ENCODE measurements at regions not wholly inside any gene's neighbourhood (a gene's known extent, or its start where the extent isn't known, plus 50 kb on each side); places are given as distances from the start of the nearest gene placed in this dataset.
A peak's percentile ranks its signal among the peaks of the same experiment; 100 is the strongest.
"Not testable (repeated sequence)": the region's sequence is repeated elsewhere in the genome, so short reads cannot be mapped to it uniquely, and the experiment has no call there.

DNA sequence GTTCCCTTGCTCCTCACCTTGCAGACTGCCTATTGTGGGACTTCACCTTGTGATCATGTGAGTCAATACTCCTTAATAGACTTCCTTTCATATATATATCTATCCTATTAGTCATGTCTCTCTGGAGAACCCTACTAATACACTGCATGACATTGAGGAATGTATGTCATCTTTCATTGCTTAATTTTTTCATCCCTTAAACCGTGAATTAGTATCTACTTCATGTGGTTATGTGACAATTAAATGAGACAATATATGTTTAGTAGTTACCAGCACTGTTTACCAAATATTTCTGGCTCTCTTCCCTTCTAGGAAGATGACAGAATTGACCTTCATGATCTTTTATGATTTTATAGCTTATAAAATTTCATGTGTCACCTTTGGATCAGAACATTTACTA lies 759.5 kb downstream of the GRXCR1 start:
- DNase-seq: no peak

DNA sequence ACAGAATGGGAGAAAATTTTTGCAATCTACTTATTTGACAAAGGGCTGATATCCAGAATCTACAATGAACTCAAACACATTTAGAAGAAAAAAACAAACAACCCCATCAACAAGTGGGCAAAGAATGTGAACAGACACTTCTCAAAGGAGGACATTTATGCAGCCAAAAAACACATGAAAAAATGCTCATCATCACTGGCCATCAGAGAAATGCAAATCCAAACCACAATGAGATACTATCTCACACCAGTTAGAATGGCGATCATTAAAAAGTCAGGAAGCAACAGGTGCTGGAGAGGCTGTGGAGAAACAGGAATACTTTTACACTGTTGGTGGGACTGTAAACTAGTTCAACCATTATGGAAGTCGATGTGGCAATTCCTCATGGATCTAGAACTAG lies 767.0 kb downstream of the GRXCR1 start:
- not testable (repeated sequence) for DNase-seq

DNA sequence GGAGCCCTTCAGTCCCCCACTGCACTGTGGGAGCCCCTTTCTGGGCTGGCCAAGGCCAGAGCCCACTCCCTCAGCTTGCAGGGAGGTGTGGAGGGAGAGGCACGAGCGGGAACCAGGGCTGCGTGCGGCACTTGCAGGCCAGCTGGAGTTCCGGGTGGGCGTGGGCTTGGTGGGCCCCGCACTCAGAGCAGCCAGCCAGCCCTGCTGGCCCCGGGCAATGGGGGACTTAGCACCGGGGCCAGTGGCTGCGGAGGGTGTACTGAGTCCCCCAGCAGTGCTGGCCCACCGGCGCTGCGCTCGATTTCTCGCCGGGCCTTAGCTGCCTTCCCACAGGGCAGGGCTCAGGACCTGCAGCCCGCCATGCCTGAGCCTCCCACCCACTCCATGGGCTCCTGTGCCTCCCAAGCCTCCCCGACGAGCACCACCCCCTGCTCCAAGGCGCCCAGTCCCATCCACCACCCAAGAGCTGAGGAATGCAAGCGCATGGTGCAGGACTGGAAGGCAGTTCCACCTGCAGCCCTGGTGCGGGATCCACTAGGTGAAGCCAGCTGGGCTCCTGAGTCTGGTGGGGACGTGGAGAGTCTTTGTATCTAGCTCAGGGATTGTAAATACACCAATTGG lies 776.2 kb downstream of the KCTD8 start:
- not testable (repeated sequence) for DNase-seq

GRCh38 chr4:43680421-43680820 lies 768.2 kb downstream of the KCTD8 start:
- DNase-seq: no peak

- DNase-seq: no peak
These were observed 766.1 kb downstream of the KCTD8 start for GRCh38 chr4:43682551-43682950.

DNA sequence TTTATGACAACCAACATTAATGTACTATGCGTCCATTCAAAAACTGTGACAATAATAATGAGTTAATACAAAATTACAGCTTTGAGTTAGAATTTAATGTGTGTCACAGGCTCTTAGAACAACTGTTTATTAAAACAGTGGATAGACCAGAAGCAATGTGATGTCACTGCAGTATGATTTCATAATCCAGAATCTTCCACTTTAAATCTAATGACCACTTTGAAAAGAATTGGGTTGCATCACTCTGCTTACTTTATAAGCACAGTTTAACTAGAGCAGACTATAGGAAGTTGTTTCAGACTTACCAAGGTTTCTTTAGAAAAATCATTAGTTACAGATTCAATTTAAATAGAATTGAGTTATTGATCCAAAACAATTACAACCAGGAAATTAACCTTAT lies 758.5 kb downstream of the KCTD8 start:
- DNase-seq: no peak

DNA sequence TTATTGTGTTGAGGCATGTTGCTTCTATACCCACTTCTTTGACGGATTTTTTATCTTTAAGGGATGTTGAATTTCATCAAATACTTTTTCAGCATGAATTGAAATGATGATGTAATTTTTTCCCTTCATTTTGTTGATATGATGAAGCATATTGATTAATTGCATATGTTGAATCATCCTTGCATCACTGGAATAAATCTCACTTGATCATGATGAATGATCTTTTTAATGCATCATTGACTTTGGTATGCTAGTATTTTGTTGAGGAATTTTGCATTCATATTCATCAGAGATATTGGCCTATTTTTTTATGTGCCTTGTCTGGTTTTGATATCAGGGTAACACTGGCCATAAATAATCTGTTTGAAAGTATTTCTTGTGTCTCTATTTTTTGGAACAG lies 754.7 kb downstream of the KCTD8 start:
- DNase-seq: no peak

- no peak for DNase-seq
These were observed 739.2 kb downstream of the KCTD8 start for GRCh38 chr4:43709443-43709842.

- no peak for DNase-seq
These were observed 731.8 kb downstream of the KCTD8 start for GRCh38 chr4:43716721-43717395.

- DNase-seq: no peak
These were observed 730.2 kb downstream of the KCTD8 start for GRCh38 chr4:43718369-43718768.

DNA sequence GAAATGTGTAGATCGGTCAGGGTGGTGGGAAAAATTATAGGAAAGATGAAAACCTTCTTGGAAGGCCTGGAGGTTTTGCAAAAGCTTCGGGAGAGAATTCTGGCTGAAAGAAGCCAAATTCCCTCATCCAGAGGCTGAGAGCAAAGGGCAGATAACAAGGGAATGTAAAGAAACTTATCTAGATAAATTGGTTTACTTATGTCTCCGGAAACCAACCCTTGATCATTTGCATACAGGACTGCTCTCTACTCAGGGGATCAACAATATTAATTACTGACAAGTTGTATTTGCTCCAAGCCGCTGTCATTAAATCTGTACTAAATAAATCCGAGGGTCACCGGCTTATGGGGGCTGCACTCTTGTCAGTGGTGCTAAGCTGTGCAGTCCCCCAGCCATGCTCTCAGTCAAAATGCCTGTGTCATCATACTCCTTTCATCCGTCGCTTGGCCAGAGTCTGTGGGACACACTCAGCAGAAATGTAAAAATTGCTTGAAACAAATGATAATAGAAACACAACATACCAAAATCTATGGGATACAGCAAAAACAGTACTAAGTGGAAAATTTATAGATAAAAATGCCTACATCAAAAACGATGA lies 715.7 kb downstream of the KCTD8 start:
- no peak for DNase-seq

- no peak for DNase-seq
These were observed 706.5 kb downstream of the KCTD8 start for GRCh38 chr4:43742083-43742482.

DNA sequence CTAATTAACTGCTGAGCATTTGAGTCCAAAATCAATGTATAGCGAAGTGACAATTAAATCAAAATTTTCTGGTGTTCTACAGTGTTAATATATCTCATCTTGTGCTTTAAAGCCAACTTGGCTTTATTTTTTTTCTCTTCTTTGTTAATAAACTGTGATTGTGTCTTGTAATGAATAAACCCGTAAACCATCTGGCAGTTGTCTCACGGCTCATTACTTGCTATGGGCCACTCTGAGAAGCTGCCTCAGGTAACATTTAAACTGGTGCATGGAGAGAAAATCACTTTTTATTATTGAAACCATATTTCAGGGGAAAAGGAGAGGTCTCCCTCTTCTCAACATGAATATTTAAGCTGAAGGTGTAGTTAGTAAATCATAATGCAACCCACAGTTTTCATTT lies 694.0 kb downstream of the KCTD8 start:
- no peak for DNase-seq

DNA sequence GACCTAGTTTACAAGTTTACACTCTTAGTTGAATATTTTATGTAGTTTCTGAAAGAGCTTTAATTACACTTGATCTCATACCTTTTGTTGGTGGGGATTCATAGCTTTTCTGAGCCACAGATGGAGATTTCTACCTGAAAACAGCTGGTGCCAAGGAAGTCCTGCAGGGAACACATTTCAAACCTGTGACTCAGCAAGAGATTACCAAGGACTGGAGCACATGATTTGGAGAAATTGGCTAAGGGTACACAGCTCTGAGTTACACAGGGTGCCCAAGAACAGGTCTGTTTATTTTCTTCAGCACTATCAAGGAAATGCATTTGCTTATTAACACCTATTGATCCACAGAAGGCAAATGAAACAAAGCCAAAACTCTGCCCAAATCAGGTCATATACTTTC lies 691.5 kb downstream of the KCTD8 start:
- no peak for DNase-seq

GRCh38 chr4:43758836-43759235 lies 689.8 kb downstream of the KCTD8 start:
- no peak for DNase-seq

DNA sequence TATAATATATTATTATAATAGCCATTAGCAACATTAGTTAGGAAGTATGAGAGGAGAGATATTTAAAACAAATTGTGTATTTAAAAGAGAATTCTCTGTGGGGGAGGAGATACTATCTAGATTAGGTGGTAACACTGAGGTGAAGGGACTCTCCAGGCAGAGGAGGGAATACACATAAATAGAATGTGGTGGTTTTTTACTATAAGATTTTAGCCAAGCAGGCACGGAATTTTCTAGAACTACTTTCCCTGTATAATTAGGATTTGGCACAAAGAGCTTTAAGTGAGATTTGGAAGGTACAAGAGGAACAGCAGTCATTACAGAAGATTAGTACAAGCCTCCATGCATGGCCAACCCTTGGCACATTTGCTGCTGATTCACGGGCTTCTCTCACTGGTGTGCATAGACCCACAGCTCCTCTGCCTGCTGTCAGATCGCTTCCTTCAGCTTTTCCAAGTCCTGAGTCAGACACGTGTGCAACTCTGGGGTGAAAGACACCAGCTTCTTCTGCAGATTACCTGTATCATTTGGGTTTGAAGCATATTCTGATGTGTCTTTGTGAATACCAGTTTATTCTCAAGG lies 685.5 kb downstream of the KCTD8 start:
- DNase-seq: no peak

DNA sequence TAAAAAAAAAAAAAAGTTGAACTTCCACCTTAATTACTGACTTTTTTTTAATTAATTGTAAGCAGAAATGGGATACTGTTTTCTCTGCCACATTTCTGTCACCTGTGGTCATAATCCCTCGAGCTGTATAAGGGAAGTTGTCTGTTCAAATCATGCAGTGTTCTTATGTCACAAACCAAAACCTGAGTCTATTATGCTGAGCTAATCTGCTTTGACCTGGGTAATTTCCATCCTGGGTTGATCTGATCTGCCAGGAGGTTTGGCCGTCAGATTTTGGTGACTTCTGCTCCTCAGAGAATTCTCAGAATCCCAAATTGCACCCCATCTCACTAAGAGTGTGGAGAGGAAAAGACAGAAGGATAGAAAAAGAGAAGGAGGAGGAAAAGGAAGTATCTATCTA lies 683.1 kb downstream of the KCTD8 start:
- no peak for DNase-seq

DNA sequence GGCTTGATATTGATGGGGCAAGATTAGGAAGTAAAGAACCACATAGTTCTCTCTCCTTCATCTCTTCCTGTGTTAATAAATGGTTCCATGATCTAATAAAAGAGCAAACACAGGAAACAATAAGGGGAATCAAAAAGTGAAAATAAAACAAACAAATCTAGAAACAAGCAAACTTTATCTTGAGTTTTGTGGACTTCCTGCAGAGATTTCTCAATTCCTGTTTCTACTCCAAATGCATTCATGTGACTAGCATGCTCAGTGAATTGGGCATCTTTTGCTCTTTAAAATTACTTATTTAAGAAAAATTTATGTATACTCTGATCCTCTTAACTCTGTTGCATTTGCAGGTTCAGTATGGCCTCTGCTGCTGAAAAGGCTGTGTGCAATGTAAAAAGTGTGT lies 682.0 kb downstream of the KCTD8 start:
- no peak for DNase-seq

DNA sequence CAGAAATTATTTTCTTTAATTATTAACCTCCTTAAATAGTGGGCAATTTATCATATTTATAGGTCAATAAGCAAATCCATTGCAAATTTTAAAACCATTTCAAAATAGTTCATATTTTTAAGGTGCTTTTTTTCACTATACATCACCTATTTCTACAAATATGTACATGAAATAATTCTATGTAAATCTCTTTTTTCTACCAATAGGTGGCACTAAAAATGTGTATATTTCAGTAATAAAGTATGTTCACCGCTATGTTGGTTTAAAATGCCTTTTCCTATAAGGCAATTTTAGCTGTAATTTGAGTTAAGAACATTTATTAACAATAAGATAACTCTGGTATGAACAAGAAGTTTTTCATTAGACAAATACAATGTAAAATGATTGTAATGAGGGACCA lies 672.2 kb downstream of the KCTD8 start:
- DNase-seq: peak; percentile 0

- DNase-seq: no peak
These were observed 670.3 kb downstream of the KCTD8 start for GRCh38 chr4:43778187-43778915.

DNA sequence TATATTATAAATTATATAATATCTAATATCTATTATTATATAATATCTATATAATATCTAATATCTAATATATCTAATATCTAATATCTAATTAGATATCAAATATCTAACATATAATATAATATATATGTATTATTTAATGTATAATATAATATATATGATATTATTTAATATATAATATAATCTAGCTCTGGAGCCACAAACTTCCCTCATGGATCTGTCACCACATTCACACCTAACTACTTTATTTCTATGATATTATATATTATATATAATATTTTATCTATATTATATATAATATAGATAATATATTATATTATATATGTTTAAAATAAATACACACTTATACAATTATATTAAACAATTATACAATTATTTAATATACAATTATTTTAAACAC lies 667.5 kb downstream of the KCTD8 start:
- no peak for DNase-seq

DNA sequence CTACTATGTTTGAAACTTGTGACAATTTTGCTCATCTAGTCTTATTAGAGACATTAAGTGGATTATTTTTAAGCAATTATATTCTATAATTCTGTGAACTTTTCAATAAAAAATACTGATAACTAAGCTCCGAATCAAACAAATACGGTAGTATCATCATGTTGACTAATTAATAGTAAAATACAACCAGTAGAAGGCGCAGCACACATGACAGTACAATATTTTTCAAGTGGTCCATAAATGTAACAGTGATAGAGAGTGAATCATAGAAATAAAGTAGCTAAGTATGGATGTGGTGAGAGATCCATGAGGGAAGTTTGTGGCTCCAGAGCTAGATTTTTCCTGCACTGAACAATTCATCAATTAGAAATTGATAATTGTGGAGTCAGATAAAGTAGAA lies 666.2 kb downstream of the KCTD8 start:
- no peak for DNase-seq

- no peak for DNase-seq
These were observed 632.5 kb downstream of the KCTD8 start for GRCh38 chr4:43816116-43816515.
